GM12891 (cell line): ENCODE measurements at regions not wholly inside any gene's neighbourhood (a gene's known extent, or its start where the extent isn't known, plus 50 kb on each side); places are given as distances from the start of the nearest gene placed in this dataset.

Source experiments
- POLR2A ChIP-seq: IDR thresholded peaks from 2 replicates; pipeline ENCODE4 v1.6.1; 2011; ENCODE audit warnings: low read depth, low read length, control low read depth
- POLR2AphosphoS5 ChIP-seq: IDR thresholded peaks from 2 replicates; pipeline ENCODE4 v1.6.1; 2011; ENCODE audit warnings: low read depth, low read length, control low read depth
- TAF1 ChIP-seq: IDR thresholded peaks from 2 replicates; pipeline ENCODE4 v1.6.1; 2011; ENCODE audit warnings: low read depth, low read length, control low read depth

DNA sequence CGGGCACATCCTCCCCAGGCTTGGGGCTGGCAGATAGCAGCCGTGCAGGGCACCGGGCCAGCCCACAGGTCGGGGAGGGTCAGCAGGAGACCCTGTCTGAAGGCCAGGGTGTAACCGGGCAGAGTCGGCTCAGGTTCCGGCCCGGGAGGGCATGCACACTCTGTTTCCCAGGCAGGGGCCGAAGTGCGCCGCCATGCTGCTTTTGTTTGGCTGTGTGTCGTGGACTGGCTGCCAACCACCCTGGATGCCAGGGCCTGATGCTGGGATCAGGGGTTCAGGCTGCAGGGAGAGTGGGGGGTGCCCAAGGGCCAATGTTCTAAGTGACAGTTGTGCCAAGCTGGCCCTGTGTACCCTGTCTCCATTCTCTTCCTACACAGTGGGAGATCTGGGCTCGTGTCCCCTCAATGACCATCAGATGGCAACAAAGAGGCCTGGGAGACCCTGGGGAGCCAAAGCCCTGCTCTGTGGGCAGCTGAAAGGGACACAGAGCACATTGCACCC is 120.9 kb upstream of the B3GAT1 start:
- TF ChIP-seq POLR2A (no peak), POLR2AphosphoS5 (no peak), TAF1 (no peak)
